ENCODE measurements at regions not wholly inside any gene's neighbourhood (a gene's known extent, or its start where the extent isn't known, plus 50 kb on each side); places are given as distances from the start of the nearest gene placed in this dataset.

DNA sequence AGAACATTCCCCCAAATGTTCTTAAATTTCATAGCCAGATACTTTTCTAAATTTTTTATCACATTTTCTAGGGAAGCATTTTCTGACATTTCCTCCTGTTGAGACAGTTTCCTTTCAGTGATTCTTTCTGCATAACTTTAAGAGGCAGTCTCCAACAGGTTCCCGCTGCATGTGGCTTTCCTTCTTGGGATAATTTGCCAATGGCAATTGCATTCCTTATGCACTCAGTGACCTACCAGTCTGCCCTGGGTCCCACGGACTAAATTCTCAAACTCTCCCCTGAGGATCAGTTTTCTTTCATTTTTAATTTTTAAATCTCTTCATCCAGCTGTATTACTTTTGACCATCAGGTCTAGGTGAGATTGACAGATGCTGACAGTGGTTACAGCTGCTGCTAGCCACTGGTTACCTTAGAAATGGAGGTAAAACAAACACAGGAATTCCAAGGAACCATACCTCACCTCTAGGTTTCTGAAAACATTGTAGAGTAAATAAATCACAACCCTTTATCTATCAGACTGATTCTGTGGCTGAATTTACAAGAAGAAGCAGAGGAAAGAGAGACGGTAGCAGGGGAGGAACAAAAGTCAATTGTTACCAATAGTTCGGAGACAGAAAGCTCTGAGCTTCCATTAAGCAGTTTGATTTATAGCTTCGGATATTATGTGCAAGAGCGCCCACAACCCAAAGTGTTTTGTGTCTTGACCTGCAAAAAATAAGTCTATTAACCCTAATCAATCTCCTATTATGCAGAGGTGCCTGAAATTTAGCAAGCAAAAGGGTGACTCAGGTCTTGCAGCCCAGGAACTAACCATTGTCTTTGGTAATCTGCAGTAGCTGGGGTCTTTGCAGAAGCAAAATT is 216.0 kb downstream of the PMP22 start:
- no peaks in the 10 kb centered on the region for H3K9me2 ChIP-seq (replicated peaks; ENCODE audit: insufficient read depth)
- H4K20me1 ChIP-seq (ENCODE audit: insufficient read depth, poor library complexity, severe bottlenecking), result no peaks in the 10 kb centered on the region
- DNase-seq (ENCODE audit: low spot score), result no peak
- H3K4me1 ChIP-seq (ENCODE audit: insufficient read depth), result no peaks in the 10 kb centered on the region
- no peaks in the 10 kb centered on the region for H3K27me3 ChIP-seq
- H3K4me3 ChIP-seq, result no peak overlapping the region
- WGBS (ENCODE audit: low lambda C conversion rate, missing lambda C conversion rate), result 46% methylated on average over 6 of the region's 6 CpGs
- no peak overlapping the region for H3K4me2 ChIP-seq
- H3K9me3 ChIP-seq (ENCODE audit: low read depth), result no peaks in the 10 kb centered on the region
- no peak overlapping the region for H3K27ac ChIP-seq
- no peaks in the 10 kb centered on the region for H3K36me3 ChIP-seq (replicated peaks; ENCODE audit: insufficient read depth, low read depth)
- no peaks in the 10 kb centered on the region for H3K79me2 ChIP-seq
- TF ChIP-seq EZH2 (IDR thresholded peaks at IDR 0.05; ENCODE audit: borderline replicate concordance) (no peak), EZH2phosphoT487 (IDR thresholded peaks at IDR 0.05; ENCODE audit: low read depth, severe bottlenecking, unreplicated experiment) (no peak)
- TF ChIP-seq, protein P1, sequence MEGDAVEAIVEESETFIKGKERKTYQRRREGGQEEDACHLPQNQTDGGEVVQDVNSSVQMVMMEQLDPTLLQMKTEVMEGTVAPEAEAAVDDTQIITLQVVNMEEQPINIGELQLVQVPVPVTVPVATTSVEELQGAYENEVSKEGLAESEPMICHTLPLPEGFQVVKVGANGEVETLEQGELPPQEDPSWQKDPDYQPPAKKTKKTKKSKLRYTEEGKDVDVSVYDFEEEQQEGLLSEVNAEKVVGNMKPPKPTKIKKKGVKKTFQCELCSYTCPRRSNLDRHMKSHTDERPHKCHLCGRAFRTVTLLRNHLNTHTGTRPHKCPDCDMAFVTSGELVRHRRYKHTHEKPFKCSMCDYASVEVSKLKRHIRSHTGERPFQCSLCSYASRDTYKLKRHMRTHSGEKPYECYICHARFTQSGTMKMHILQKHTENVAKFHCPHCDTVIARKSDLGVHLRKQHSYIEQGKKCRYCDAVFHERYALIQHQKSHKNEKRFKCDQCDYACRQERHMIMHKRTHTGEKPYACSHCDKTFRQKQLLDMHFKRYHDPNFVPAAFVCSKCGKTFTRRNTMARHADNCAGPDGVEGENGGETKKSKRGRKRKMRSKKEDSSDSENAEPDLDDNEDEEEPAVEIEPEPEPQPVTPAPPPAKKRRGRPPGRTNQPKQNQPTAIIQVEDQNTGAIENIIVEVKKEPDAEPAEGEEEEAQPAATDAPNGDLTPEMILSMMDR (IDR thresholded peaks at IDR 0.05; ENCODE audit: poor library complexity), result no peak
- H2AFZ ChIP-seq, result no peak overlapping the region

DNA sequence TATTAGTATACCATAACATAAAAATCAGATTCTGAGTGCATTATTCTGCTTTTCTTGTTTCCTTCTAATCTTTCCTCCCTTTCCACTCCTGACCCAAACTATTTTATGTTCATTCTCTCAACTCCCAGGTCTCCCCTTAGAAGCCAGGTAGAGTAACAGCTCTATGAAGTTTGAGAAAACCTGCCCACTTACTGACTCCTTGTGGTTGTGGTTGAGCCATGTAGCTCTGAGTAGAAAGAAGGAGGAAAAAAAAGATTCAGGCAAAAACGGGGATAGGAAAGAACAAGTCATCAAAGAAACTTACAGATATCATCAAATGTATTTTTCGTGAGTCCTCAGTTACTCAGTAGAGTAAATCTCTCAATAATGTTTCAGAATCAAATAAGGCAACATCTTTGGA is 216.7 kb downstream of the PMP22 start:
- H3K9me2 ChIP-seq (replicated peaks; ENCODE audit: insufficient read depth), result no peaks in the 10 kb centered on the region
- H3K36me3 ChIP-seq (replicated peaks; ENCODE audit: insufficient read depth, low read depth), result no peaks in the 10 kb centered on the region
- no peak overlapping the region for H2AFZ ChIP-seq
- H3K27me3 ChIP-seq, result no peaks in the 10 kb centered on the region
- no peaks in the 10 kb centered on the region for H3K9me3 ChIP-seq (ENCODE audit: low read depth)
- H3K4me2 ChIP-seq, result no peak overlapping the region
- DNase-seq (ENCODE audit: low spot score), result no peak
- no peaks in the 10 kb centered on the region for H3K4me1 ChIP-seq (ENCODE audit: insufficient read depth)
- no peak overlapping the region for H3K27ac ChIP-seq
- H3K4me3 ChIP-seq, result no peak overlapping the region
- H4K20me1 ChIP-seq (ENCODE audit: insufficient read depth, poor library complexity, severe bottlenecking), result no peaks in the 10 kb centered on the region
- no peaks in the 10 kb centered on the region for H3K79me2 ChIP-seq
- WGBS (ENCODE audit: low lambda C conversion rate, missing lambda C conversion rate), result 49% methylated on average over 2 of the region's 2 CpGs
- TF ChIP-seq EZH2 (IDR thresholded peaks at IDR 0.05; ENCODE audit: borderline replicate concordance) (no peak), EZH2phosphoT487 (IDR thresholded peaks at IDR 0.05; ENCODE audit: low read depth, severe bottlenecking, unreplicated experiment) (no peak)
- TF ChIP-seq, protein P1 (IDR thresholded peaks at IDR 0.05; ENCODE audit: poor library complexity), result no peak

DNA sequence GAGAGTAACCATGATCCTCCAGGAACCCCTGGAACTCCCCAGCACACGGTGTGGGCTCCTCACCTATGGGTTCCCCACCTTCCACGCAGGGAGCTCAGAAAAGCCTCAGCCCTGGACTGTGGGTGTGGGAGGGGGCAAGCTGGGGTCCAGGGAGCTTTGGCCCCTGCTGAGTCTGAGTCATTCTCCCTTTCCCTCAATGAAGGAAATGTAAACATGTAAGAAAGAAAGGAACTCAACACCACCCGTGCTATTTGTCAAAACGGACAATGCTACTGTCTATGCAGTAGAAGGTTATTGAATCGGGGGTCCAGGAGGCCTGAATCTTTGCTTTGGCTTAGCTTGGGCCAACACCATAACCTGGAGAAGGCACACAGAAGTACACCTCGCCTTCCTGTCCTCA is 222.8 kb downstream of the PMP22 start:
- H3K9me3 ChIP-seq (ENCODE audit: low read depth), result no peaks in the 10 kb centered on the region
- H3K9me2 ChIP-seq (replicated peaks; ENCODE audit: insufficient read depth), result no peaks in the 10 kb centered on the region
- TF ChIP-seq EZH2phosphoT487 (IDR thresholded peaks at IDR 0.05; ENCODE audit: low read depth, severe bottlenecking, unreplicated experiment), result no peak
- TF ChIP-seq EZH2 (IDR thresholded peaks at IDR 0.05; ENCODE audit: borderline replicate concordance), result no peak
- TF ChIP-seq, protein P1 (IDR thresholded peaks at IDR 0.05; ENCODE audit: poor library complexity), result no peak
- no peak for DNase-seq (ENCODE audit: low spot score)
- H3K36me3 ChIP-seq (replicated peaks; ENCODE audit: insufficient read depth, low read depth), result no peaks in the 10 kb centered on the region
- H3K79me2 ChIP-seq, result no peaks in the 10 kb centered on the region
- H3K27ac ChIP-seq, result no peak overlapping the region
- WGBS (ENCODE audit: low lambda C conversion rate, missing lambda C conversion rate), result 65% methylated on average over 6 of the region's 6 CpGs
- H3K4me2 ChIP-seq, result no peak overlapping the region
- no peaks in the 10 kb centered on the region for H4K20me1 ChIP-seq (ENCODE audit: insufficient read depth, poor library complexity, severe bottlenecking)
- no peak overlapping the region for H3K4me3 ChIP-seq
- H3K4me1 ChIP-seq (ENCODE audit: insufficient read depth), result no peaks in the 10 kb centered on the region
- no peaks in the 10 kb centered on the region for H3K27me3 ChIP-seq
- H2AFZ ChIP-seq, result no peak overlapping the region

Data from hepatocyte (in vitro differentiated cells).